HepG2 (cell line): ENCODE measurements at regions not wholly inside any gene's neighbourhood (a gene's known extent, or its start where the extent isn't known, plus 50 kb on each side); places are given as distances from the start of the nearest gene placed in this dataset.

Experiments
- KDM1A ChIP-seq: IDR thresholded peaks from 2 replicates; pipeline ENCODE4 v1.6.1; 2016; ENCODE audit warnings: missing compliant biosample characterization
- LRRFIP1 ChIP-seq: sonication (generic); formaldehyde crosslinking; conservative IDR thresholded peaks from 2 replicates; pipeline ENCODE4 v1.4.0; 2020; ENCODE audit warnings: missing genetic modification reagents
- RXRA ChIP-seq: sonication (generic); formaldehyde crosslinking; IDR thresholded peaks from 2 replicates; pipeline ENCODE4 v1.5.1; 2020; ENCODE audit warnings: missing genetic modification reagents
- SMAD1 ChIP-seq: sonication (generic); formaldehyde crosslinking; IDR thresholded peaks from 2 replicates; pipeline ENCODE4 v1.4.0; 2020; ENCODE audit warnings: missing genetic modification reagents, low read depth, mild to moderate bottlenecking, borderline replicate concordance
- SNAPC5 ChIP-seq: sonication (generic); formaldehyde crosslinking; IDR thresholded peaks from 2 replicates; pipeline ENCODE4 v1.8.1; 2023; ENCODE audit warnings: mild to moderate bottlenecking, missing genetic modification reagents, borderline replicate concordance

- TF ChIP-seq KDM1A, result no peak
- no peak for TF ChIP-seq RXRA (CRISPR knock-in tag)
- TF ChIP-seq LRRFIP1 (CRISPR knock-in tag), result no peak
- no peak for TF ChIP-seq SMAD1 (CRISPR knock-in tag)
- no peak for TF ChIP-seq SNAPC5 (CRISPR knock-in tag)
These were observed 72.3 kb upstream of the SEPTIN5 start for GRCh38 chr22:19641983-19642451.
